BJ (cell line): ENCODE measurements at regions not wholly inside any gene's neighbourhood (a gene's known extent, or its start where the extent isn't known, plus 50 kb on each side); places are given as distances from the start of the nearest gene placed in this dataset.
A peak's percentile ranks its signal among the peaks of the same experiment; 100 is the strongest.

ENCODE experiments used
- CTCF ChIA-PET: fragments of 350-600 bp; formaldehyde crosslinking; extraction: SDS; loops from one replicate; lab custom pipeline; 2021; ENCODE audit warnings: antibody characterized with exemption, inconsistent platforms; lab: Yijun Ruan, JAX
- POLR2A ChIA-PET: fragments of 300-600 bp; sonication (Branson Sonifier 250); formaldehyde crosslinking; extraction: SDS; loops from one replicate; lab custom pipeline; 2021; ENCODE audit warnings: antibody characterized with exemption; lab: Charles Lee
- DNase-seq: peaks from one replicate; pipeline ENCODE4 v3.0.0-alpha.2; 2011; ENCODE audit warnings: low read depth
- H3K27me3 ChIP-seq: 2 replicates; pipeline ENCODE4 v1.6.0; 2011; ENCODE audit warnings: low read length; ENCODE audit not compliant: control insufficient read depth, insufficient read depth
- H3K36me3 ChIP-seq: 2 replicates; pipeline ENCODE4 v1.5.1; 2011; ENCODE audit warnings: low read length; ENCODE audit not compliant: control insufficient read depth, insufficient read depth
- H3K4me3 ChIP-seq: 2 replicates; pipeline ENCODE4 v1.5.1; 2011; ENCODE audit warnings: low read depth, mild to moderate bottlenecking, control low read depth, low read length
- TF ChIP-seq, protein P1 (sequence below): IDR thresholded peaks from 2 replicates; pipeline ENCODE4 v1.5.1; 2011; ENCODE audit warnings: low read depth, mild to moderate bottlenecking, control low read depth, inconsistent platforms, low read length, moderate library complexity; ENCODE audit not compliant: insufficient read depth

DNA sequence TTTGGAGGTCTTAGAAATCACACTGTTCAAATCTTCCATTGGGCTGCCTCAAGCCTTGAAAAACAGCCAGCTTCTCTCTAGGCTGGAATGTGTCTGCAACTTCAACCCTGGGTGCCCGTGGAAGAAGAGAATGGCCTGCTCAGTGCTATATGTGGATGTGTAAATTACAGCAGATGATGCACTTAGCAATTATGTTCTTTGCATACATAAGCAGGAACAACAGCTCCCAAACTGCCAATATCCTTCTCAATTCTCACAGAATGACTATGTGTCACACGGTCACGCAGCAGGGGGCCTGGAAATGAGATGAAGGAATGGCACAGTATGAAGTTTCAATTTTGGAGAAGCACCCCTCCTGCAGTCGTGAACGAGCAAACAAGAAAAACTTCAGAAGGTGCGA, 175.2 kb upstream of the SMARCA2 start:
- Histone ChIP-seq H3K4me3 (no peak overlapping the region), H3K27me3 (no peaks in the 10 kb centered on the region), H3K36me3 (no peaks in the 10 kb centered on the region)
- DNase-seq, result no peak
- ChIA-PET CTCF (no interaction called here), POLR2A (no interaction called here)
- TF ChIP-seq, protein P1, sequence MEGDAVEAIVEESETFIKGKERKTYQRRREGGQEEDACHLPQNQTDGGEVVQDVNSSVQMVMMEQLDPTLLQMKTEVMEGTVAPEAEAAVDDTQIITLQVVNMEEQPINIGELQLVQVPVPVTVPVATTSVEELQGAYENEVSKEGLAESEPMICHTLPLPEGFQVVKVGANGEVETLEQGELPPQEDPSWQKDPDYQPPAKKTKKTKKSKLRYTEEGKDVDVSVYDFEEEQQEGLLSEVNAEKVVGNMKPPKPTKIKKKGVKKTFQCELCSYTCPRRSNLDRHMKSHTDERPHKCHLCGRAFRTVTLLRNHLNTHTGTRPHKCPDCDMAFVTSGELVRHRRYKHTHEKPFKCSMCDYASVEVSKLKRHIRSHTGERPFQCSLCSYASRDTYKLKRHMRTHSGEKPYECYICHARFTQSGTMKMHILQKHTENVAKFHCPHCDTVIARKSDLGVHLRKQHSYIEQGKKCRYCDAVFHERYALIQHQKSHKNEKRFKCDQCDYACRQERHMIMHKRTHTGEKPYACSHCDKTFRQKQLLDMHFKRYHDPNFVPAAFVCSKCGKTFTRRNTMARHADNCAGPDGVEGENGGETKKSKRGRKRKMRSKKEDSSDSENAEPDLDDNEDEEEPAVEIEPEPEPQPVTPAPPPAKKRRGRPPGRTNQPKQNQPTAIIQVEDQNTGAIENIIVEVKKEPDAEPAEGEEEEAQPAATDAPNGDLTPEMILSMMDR, result no peak

DNA sequence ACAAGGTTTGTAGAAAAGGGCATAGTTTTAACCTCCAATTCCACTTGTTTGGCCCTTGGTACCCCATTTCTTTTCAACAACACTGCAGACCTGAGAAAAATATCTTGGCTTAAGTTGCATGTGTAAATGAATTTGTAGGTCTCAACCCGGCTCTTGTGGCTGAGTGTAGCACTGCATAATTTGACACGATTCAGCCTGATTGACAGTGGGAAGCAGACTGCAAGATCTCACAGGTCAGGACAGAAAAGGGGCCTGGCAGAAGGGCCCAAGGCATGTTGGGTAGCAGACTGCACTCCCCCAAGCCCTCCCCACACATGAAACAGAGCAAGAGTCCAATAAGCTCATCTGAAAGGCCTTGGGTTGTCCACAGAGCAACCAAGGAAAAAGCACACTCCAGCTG, 169.7 kb upstream of the SMARCA2 start:
- TF ChIP-seq, protein P1, result no peak
- ChIA-PET POLR2A (no interaction called here), CTCF (no interaction called here)
- Histone ChIP-seq H3K27me3 (no peaks in the 10 kb centered on the region), H3K4me3 (no peak overlapping the region), H3K36me3 (no peaks in the 10 kb centered on the region)
- no peak for DNase-seq

DNA sequence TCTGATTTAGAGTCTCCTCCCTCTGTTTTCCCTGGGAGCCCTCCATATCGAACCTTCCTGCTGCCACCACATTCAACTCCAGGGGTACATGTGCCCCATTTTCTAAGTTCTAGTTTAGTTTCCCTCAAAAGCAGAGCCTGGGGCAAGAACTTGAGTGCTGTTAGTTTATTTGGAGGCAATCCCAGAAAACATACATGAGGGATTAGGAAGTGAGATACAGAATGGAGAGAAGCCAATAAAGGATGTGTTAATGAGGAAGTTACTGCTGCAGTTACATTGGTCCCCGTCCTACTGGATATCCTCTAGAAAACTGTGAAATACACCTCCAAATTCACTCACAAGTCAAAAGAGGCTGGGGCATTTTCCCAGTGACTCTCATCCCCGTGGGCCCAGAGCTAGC, 159.4 kb upstream of the SMARCA2 start:
- H3K27me3 ChIP-seq, result no peaks in the 10 kb centered on the region
- no peak overlapping the region for H3K4me3 ChIP-seq
- ChIA-PET CTCF (no interaction called here), POLR2A (no interaction called here)
- no peak for DNase-seq
- TF ChIP-seq, protein P1, result no peak
- no peaks in the 10 kb centered on the region for H3K36me3 ChIP-seq

DNA sequence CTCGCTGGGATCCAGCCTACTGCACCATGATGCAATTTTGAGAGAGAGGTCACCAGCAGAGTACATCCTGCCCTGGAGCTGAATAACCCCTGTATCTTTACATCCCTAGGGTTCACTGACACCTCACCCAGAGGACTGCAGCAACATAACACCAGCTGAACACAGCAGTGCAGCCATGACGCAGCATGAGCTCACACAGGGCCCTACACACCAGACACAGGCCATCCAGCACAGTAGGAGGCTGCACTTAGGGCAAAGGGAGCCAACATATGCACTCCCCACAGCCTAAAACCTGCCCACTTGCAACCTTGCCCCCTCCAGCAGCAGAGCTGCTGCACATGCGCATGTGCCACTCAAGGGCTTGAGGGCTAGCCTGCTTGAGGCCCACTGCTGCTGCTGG, 157.3 kb upstream of the SMARCA2 start:
- DNase-seq, result no peak
- TF ChIP-seq, protein P1, result no peak
- Histone ChIP-seq H3K4me3 (no peak overlapping the region), H3K27me3 (no peaks in the 10 kb centered on the region), H3K36me3 (no peaks in the 10 kb centered on the region)
- POLR2A ChIA-PET, result no interaction called here
- CTCF ChIA-PET, result interaction anchor here (0.5 to 0.6 kb wide), 2 partner anchors 10 to 106 kb away, joined by 3 to 4 read pairs; no protein-coding TSS in a partner anchor

DNA sequence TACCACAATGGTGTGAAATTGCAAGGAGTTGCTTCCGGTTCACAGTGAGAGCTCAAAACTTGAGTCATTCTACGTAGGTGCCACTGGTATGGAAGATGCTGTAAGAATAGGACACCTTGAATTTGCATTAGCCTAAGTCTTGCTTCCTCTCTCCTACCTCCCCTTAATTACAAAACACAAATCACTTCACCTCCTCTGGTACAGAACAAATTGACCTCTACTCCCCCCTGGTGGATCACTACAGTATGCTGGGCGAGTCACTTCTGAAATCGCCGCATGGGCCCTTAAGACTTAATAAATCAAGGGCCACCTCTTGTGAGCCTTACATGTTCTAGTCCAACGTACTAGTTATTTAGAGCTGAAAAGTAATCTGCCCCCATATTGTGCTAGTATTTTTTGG, 145.3 kb upstream of the SMARCA2 start:
- no peak for DNase-seq
- Histone ChIP-seq H3K4me3 (no peak overlapping the region), H3K27me3 (no peaks in the 10 kb centered on the region; the same call in 1 of the 2 replicates), H3K36me3 (no peaks in the 10 kb centered on the region)
- CTCF ChIA-PET, result interaction anchor here (0.7 to 0.9 kb wide), 2 partner anchors 20 to 32 kb away, joined by 3 read pairs; no protein-coding TSS in a partner anchor
- POLR2A ChIA-PET, result no interaction called here
- TF ChIP-seq, protein P1, result peak; percentile 38
